ENCODE measurements at regions not wholly inside any gene's neighbourhood (a gene's known extent, or its start where the extent isn't known, plus 50 kb on each side); places are given as distances from the start of the nearest gene placed in this dataset.
"Not testable (repeated sequence)": the region's sequence is repeated elsewhere in the genome, so short reads cannot be mapped to it uniquely, and the experiment has no call there.

DNA sequence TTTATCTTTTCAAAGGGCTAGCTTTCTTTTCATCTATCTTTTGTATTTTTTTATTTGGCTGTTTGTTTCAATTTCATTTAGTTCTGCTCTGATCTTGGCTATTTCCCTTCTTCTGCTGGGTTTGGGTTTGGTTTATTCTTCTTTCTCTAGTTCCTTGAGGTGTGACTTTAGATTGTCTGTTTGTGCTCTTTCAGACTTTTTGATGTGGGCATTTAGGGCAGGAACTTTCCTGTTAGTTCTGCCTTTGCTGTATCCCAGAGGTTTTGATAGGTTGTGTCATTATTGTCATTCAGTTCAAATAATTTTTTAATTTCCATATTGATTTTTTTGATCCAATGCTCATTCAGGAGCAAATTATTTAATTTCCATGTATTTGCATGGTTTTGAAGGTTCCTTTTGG lies 325.0 kb downstream of the PTPRC start:
- not testable (repeated sequence) for TF ChIP-seq EP300, POLR2AphosphoS5, POLR2A (IDR thresholded peaks at IDR 0.05)
- TF ChIP-seq, protein P1, sequence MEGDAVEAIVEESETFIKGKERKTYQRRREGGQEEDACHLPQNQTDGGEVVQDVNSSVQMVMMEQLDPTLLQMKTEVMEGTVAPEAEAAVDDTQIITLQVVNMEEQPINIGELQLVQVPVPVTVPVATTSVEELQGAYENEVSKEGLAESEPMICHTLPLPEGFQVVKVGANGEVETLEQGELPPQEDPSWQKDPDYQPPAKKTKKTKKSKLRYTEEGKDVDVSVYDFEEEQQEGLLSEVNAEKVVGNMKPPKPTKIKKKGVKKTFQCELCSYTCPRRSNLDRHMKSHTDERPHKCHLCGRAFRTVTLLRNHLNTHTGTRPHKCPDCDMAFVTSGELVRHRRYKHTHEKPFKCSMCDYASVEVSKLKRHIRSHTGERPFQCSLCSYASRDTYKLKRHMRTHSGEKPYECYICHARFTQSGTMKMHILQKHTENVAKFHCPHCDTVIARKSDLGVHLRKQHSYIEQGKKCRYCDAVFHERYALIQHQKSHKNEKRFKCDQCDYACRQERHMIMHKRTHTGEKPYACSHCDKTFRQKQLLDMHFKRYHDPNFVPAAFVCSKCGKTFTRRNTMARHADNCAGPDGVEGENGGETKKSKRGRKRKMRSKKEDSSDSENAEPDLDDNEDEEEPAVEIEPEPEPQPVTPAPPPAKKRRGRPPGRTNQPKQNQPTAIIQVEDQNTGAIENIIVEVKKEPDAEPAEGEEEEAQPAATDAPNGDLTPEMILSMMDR (IDR thresholded peaks at IDR 0.05): not testable (repeated sequence)

Measured in suprapubic skin (tissue), 4 donors.